WTC11 (cell line): ENCODE measurements at regions not wholly inside any gene's neighbourhood (a gene's known extent, or its start where the extent isn't known, plus 50 kb on each side); places are given as distances from the start of the nearest gene placed in this dataset.
"Not testable (repeated sequence)": the region's sequence is repeated elsewhere in the genome, so short reads cannot be mapped to it uniquely, and the experiment has no call there.

ENCODE experiments used
- ATAC-seq: fragments of 200-7000 bp; cut with Tn5 transposase; 2 replicates; pipeline ENCODE4 v1.10.0; 2021; ENCODE audit warnings: mild to moderate bottlenecking, moderate library complexity
- CTCF ChIA-PET: fragments of 300-600 bp; sonication (Branson Sonifier 250); formaldehyde crosslinking; loops from one replicate; lab custom pipeline; 2021; ENCODE audit warnings: antibody characterized with exemption; lab: Charles Lee
- POLR2A ChIA-PET: fragments of 350-600 bp; sonication (Branson Sonifier 250); formaldehyde crosslinking; loops from one replicate; lab custom pipeline; 2021; ENCODE audit warnings: antibody characterized with exemption; lab: Charles Lee
- DNase-seq: peaks from one replicate; pipeline ENCODE4 v3.0.0; 2021; ENCODE audit warnings: low spot score
- H3K27ac Mint-ChIP-seq: 2 replicates; pipeline ENCODE4 v1.8.0; 2021; ENCODE audit warnings: mixed read lengths
- H3K27me3 Mint-ChIP-seq: 2 replicates; pipeline ENCODE4 v1.8.0; 2021; ENCODE audit warnings: low read depth, mild to moderate bottlenecking, moderate library complexity, mixed read lengths
- H3K36me3 Mint-ChIP-seq: 2 replicates; pipeline ENCODE4 v1.8.0; 2021; ENCODE audit warnings: mixed read lengths
- H3K4me1 Mint-ChIP-seq: 2 replicates; pipeline ENCODE4 v1.8.0; 2022; ENCODE audit warnings: mixed read lengths
- H3K4me3 Mint-ChIP-seq: 2 replicates; pipeline ENCODE4 v1.8.0; 2021; ENCODE audit warnings: mild to moderate bottlenecking, moderate library complexity, mixed read lengths
- H3K9me3 Mint-ChIP-seq: 2 replicates; pipeline ENCODE4 v1.8.0; 2021; ENCODE audit warnings: mixed read lengths
- CREM ChIP-seq: sonication (generic); formaldehyde crosslinking; IDR thresholded peaks from 2 replicates; pipeline ENCODE4 v1.8.1; 2022; ENCODE audit warnings: mild to moderate bottlenecking, missing genetic modification reagents, moderate library complexity
- CTCF ChIP-seq: fragments of 200-600 bp; IDR thresholded peaks from 2 replicates; pipeline ENCODE4 v1.8.0; 2022; ENCODE audit warnings: antibody characterized with exemption
- E2F4 ChIP-seq: sonication (generic); formaldehyde crosslinking; IDR thresholded peaks from 2 replicates; pipeline ENCODE4 v1.8.1; 2022; ENCODE audit warnings: low read depth, mild to moderate bottlenecking, moderate library complexity, missing genetic modification reagents, borderline replicate concordance
- HMGA2 ChIP-seq: fragments of 250-450 bp; sonication (Bioruptor Pico); IDR thresholded peaks from 2 replicates; pipeline ENCODE4 v1.4.0; 2021; ENCODE audit warnings: mild to moderate bottlenecking, moderate library complexity
- JAZF1 ChIP-seq: fragments of 250-450 bp; sonication (Bioruptor Pico); IDR thresholded peaks from 2 replicates; pipeline ENCODE4 v1.9.0; 2021; ENCODE audit warnings: moderate library complexity, mild to moderate bottlenecking, inconsistent platforms
- SMAD3 ChIP-seq: sonication (generic); formaldehyde crosslinking; IDR thresholded peaks from 2 replicates; pipeline ENCODE4 v1.8.0; 2022; ENCODE audit warnings: missing genetic modification reagents, mild to moderate bottlenecking, borderline replicate concordance
- SMAD4 ChIP-seq: sonication (generic); formaldehyde crosslinking; IDR thresholded peaks from 2 replicates; pipeline ENCODE4 v1.8.0; 2022; ENCODE audit warnings: mild to moderate bottlenecking, missing genetic modification reagents
- TEAD1 ChIP-seq: sonication (generic); formaldehyde crosslinking; IDR thresholded peaks from 2 replicates; pipeline ENCODE4 v1.8.0; 2022; ENCODE audit warnings: mild to moderate bottlenecking, missing genetic modification reagents
- USF2 ChIP-seq: sonication (generic); formaldehyde crosslinking; IDR thresholded peaks from 2 replicates; pipeline ENCODE4 v1.8.1; 2023; ENCODE audit warnings: mild to moderate bottlenecking, missing genetic modification reagents, moderate library complexity
- ZBTB21 ChIP-seq: sonication (generic); formaldehyde crosslinking; IDR thresholded peaks from 2 replicates; pipeline ENCODE4 v1.8.1; 2023; ENCODE audit warnings: mild to moderate bottlenecking, missing genetic modification reagents, borderline replicate concordance
- ZNF232 ChIP-seq: sonication (generic); formaldehyde crosslinking; IDR thresholded peaks from 2 replicates; pipeline ENCODE4 v1.8.0; 2022; ENCODE audit warnings: mild to moderate bottlenecking, missing genetic modification reagents
- ZNF263 ChIP-seq: sonication (generic); formaldehyde crosslinking; IDR thresholded peaks from 2 replicates; pipeline ENCODE4 v1.8.1; 2022; ENCODE audit warnings: low read depth, mild to moderate bottlenecking, moderate library complexity, missing genetic modification reagents
- ZNF512 ChIP-seq: sonication (generic); formaldehyde crosslinking; IDR thresholded peaks from 2 replicates; pipeline ENCODE4 v1.8.1; 2022; ENCODE audit warnings: missing genetic modification reagents, borderline replicate concordance
- ZNF532 ChIP-seq: fragments of 250-450 bp; sonication (Bioruptor Pico); IDR thresholded peaks from 2 replicates; pipeline ENCODE4 v1.9.0; 2021; ENCODE audit warnings: mild to moderate bottlenecking, borderline replicate concordance
- ZNF671 ChIP-seq: fragments of 250-450 bp; sonication (Bioruptor Pico); IDR thresholded peaks from 2 replicates; pipeline ENCODE4 v1.8.0; 2021; ENCODE audit warnings: mild to moderate bottlenecking
- TF ChIP-seq, protein P1 (sequence below): sonication (generic); formaldehyde crosslinking; IDR thresholded peaks from 2 replicates; pipeline ENCODE4 v1.8.1; 2023; ENCODE audit warnings: mild to moderate bottlenecking, missing genetic modification reagents
- TF ChIP-seq, protein P2 (sequence below): fragments of 250-450 bp; sonication (Bioruptor Pico); IDR thresholded peaks from 2 replicates; pipeline ENCODE4 v2.1.2; 2022; ENCODE audit warnings: mild to moderate bottlenecking, moderate library complexity
- TF ChIP-seq, protein P3 (sequence below): sonication (generic); formaldehyde crosslinking; IDR thresholded peaks from 2 replicates; pipeline ENCODE4 v1.8.0; 2022; ENCODE audit warnings: mild to moderate bottlenecking, missing genetic modification reagents

GRCh38 chr11:98423933-98424332, 596.8 kb upstream of the CNTN5 start:
- ATAC-seq (no peak), DNase-seq (no peak)
- no peak for TF ChIP-seq E2F4 (CRISPR knock-in tag)
- no peak for TF ChIP-seq JAZF1 (CRISPR knock-in tag)
- TF ChIP-seq ZNF671: no peak
- TF ChIP-seq HMGA2: no peak
- TF ChIP-seq, protein P1, sequence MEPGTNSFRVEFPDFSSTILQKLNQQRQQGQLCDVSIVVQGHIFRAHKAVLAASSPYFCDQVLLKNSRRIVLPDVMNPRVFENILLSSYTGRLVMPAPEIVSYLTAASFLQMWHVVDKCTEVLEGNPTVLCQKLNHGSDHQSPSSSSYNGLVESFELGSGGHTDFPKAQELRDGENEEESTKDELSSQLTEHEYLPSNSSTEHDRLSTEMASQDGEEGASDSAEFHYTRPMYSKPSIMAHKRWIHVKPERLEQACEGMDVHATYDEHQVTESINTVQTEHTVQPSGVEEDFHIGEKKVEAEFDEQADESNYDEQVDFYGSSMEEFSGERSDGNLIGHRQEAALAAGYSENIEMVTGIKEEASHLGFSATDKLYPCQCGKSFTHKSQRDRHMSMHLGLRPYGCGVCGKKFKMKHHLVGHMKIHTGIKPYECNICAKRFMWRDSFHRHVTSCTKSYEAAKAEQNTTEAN (CRISPR knock-in tag): no peak
- H3K4me1 Mint-ChIP-seq: no peaks in the 10 kb centered on the region
- ChIA-PET POLR2A (no interaction called here), CTCF (no interaction called here)
- no peaks in the 10 kb centered on the region for H3K27me3 Mint-ChIP-seq
- H3K36me3 Mint-ChIP-seq: peaks cover 24% of the 10 kb centered on the region
- no peak overlapping the region for H3K27ac Mint-ChIP-seq
- H3K4me3 Mint-ChIP-seq: no peak overlapping the region
- H3K9me3 Mint-ChIP-seq: peaks cover 61% of the 10 kb centered on the region

DNA sequence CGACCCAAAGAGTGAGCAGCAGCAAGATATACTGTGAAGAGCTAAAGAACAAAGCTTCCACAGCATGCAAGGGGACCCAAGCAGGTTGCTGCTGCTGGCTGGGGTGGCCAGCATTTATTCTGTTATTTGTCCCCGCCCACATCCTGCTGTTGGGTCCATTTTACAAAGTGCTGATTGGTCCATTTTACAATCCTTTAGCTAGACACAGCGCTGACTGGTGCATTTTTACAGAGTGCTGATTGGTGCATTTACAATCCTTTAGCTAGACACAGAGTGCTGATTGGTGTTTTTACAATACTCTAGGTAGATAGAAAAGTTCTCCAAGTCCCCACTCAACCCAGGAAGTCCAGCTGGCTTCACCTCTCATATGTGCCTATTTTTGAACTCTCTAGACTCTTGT, 596.0 kb upstream of the CNTN5 start:
- POLR2A ChIA-PET, H3K4me1 Mint-ChIP-seq, H3K27ac Mint-ChIP-seq, H3K4me3 Mint-ChIP-seq, CTCF ChIA-PET, H3K27me3 Mint-ChIP-seq, ATAC-seq, DNase-seq: not testable (repeated sequence)
- peaks cover 61% of the 10 kb centered on the region for H3K9me3 Mint-ChIP-seq
- peaks cover 23% of the 10 kb centered on the region for H3K36me3 Mint-ChIP-seq

GRCh38 chr11:98431463-98432359, 589.0 kb upstream of the CNTN5 start:
- ATAC-seq: no peak
- H3K9me3 Mint-ChIP-seq: peaks cover 18% of the 10 kb centered on the region
- TF ChIP-seq CREM (CRISPR knock-in tag) (no peak), CTCF (no peak), USF2 (no peak), ZBTB21 (no peak), ZNF232 (CRISPR knock-in tag) (no peak), ZNF512 (CRISPR knock-in tag) (no peak), SMAD4 (CRISPR knock-in tag) (no peak), ZNF532 (no peak), ZNF263 (CRISPR knock-in tag) (no peak), TEAD1 (CRISPR knock-in tag) (no peak), SMAD3 (no peak)
- TF ChIP-seq, protein P2, sequence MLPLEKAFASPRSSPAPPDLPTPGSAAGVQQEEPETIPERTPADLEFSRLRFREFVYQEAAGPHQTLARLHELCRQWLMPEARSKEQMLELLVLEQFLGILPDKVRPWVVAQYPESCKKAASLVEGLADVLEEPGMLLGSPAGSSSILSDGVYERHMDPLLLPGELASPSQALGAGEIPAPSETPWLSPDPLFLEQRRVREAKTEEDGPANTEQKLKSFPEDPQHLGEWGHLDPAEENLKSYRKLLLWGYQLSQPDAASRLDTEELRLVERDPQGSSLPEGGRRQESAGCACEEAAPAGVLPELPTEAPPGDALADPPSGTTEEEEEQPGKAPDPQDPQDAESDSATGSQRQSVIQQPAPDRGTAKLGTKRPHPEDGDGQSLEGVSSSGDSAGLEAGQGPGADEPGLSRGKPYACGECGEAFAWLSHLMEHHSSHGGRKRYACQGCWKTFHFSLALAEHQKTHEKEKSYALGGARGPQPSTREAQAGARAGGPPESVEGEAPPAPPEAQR (CRISPR knock-in tag): no peak
- TF ChIP-seq, protein P3, sequence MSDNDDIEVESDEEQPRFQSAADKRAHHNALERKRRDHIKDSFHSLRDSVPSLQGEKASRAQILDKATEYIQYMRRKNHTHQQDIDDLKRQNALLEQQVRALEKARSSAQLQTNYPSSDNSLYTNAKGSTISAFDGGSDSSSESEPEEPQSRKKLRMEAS (CRISPR knock-in tag): no peak

More at GRCh38 chr11:98431463-98432359, 589.0 kb upstream of the CNTN5 start:
- ChIA-PET CTCF (no interaction called here), POLR2A (no interaction called here)
- Mint-ChIP-seq H3K27ac (no peak overlapping the region), H3K27me3 (no peaks in the 10 kb centered on the region), H3K4me1 (no peaks in the 10 kb centered on the region), H3K36me3 (peaks cover 10% of the 10 kb centered on the region), H3K4me3 (no peak overlapping the region)
- DNase-seq: no peak
